Tibial nerve (tissue), 4 donors: ENCODE measurements at regions not wholly inside any gene's neighbourhood (a gene's known extent, or its start where the extent isn't known, plus 50 kb on each side); places are given as distances from the start of the nearest gene placed in this dataset.

Experiments used
- DNase-seq, 2 donors: peaks; one replicate each; pipeline ENCODE4 v3.0.0-alpha.2; 2019; ENCODE audit warnings: low spot score in 2 of 2
- H3K27ac ChIP-seq, 4 donors: fragments of 200-600 bp; sonication (generic) in 3 of 4; one replicate each; pipeline ENCODE4 v1.5.1; 2017 to 2019; ENCODE audit warnings: mild to moderate bottlenecking in 1 of 4
- H3K27me3 ChIP-seq, 2 donors: fragments of 200-600 bp; sonication (generic) in 1 of 2; one replicate each; pipeline versions ENCODE4 v1.5.1 to v1.6.0; 2017 to 2019
- H3K36me3 ChIP-seq, 3 donors: fragments of 200-600 bp; sonication (generic); one replicate each; pipeline ENCODE4 v1.5.1; 2018 to 2019
- H3K4me1 ChIP-seq, 4 donors: fragments of 200-600 bp; sonication (generic) in 3 of 4; one replicate each; pipeline ENCODE4 v1.5.1; 2017 to 2019
- H3K4me3 ChIP-seq, 4 donors: fragments of 200-600 bp; sonication (generic) in 3 of 4; one replicate each; pipeline ENCODE4 v1.5.1; 2017 to 2019; ENCODE audit warnings: mild to moderate bottlenecking in 1 of 4, moderate library complexity in 1 of 4
- H3K9me3 ChIP-seq, 4 donors: fragments of 200-600 bp; sonication (generic) in 3 of 4; one replicate each; pipeline ENCODE4 v1.5.1; 2017 to 2019
- CTCF ChIP-seq, 5 experiments: fragments of 200-600 bp in 3 of 5; fragments of 450-650 bp in 2 of 5; sonication (generic) in 3 of 5; IDR thresholded peaks; one replicate each; pipeline ENCODE4 v1.5.1; 2016 to 2019; ENCODE audit warnings: antibody characterized with exemption in 5 of 5, mild to moderate bottlenecking in 3 of 5, moderate library complexity in 2 of 5
- EP300 ChIP-seq, 2 donors: sonication (generic); formaldehyde crosslinking; IDR thresholded peaks; one replicate each; pipeline ENCODE4 v1.6.1; 2017; ENCODE audit warnings: antibody characterized with exemption in 2 of 2, mild to moderate bottlenecking in 1 of 2
- POLR2A ChIP-seq, 2 donors: fragments of 450-650 bp; IDR thresholded peaks; one replicate each; pipeline ENCODE4 v1.6.1; 2017; ENCODE audit warnings: antibody characterized with exemption in 2 of 2, mild to moderate bottlenecking in 2 of 2, moderate library complexity in 2 of 2
- WGBS, 2 donors: methylation state at CpG; one replicate each; pipeline ENCODE4 v1.1.5; 2018; 5-methylcytosine and 5-hydroxymethylcytosine counted together

DNA sequence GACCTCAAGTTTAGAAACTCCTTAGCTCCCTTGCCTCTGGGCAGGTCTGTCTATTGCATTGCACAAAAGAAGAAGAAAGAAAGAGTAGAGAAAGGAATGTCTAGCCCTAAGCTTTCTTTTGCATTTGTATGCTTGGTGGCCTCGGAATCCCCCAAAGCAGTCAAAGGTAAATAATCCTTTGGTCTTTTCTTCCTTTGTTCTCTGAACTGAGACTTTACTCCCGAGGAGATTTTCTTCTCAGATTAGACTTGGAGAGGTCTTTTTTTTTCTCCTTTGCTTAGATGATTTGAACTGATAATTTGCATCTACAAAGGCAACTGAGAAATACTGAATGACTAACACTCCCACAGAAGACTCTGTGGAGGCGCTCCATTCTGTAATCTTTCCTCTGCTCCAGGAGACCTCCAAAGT lies 93.2 kb downstream of the AKR1D1 start:
- Histone ChIP-seq H3K4me3 (no peak overlapping the region), H3K9me3 (peaks cover 0 to 18% (median 1%) of the 10 kb centered on the region in 4 donors), H3K4me1 (no peaks in the 10 kb centered on the region), H3K36me3 (no peaks in the 10 kb centered on the region), H3K27me3 (no peaks in the 10 kb centered on the region), H3K27ac (no peak overlapping the region)
- TF ChIP-seq EP300 (IDR thresholded peaks at IDR 0.05) (no peak), POLR2A (IDR thresholded peaks at IDR 0.05) (no peak), CTCF (IDR thresholded peaks at IDR 0.05) (no peak)
- no peak for DNase-seq
- WGBS, 2 donors = 43 to 57% methylated on average over 3 of the region's 3 CpGs

GRCh38 chr7:138170298-138170697 lies 94.0 kb downstream of the AKR1D1 start:
- Histone ChIP-seq H3K27ac (no peak overlapping the region), H3K4me3 (no peak overlapping the region), H3K36me3 (no peaks in the 10 kb centered on the region), H3K4me1 (no peaks in the 10 kb centered on the region), H3K9me3 (peaks cover 0 to 14% (median 2%) of the 10 kb centered on the region in 4 donors), H3K27me3 (no peaks in the 10 kb centered on the region)
- TF ChIP-seq POLR2A (IDR thresholded peaks at IDR 0.05) (no peak), EP300 (IDR thresholded peaks at IDR 0.05) (no peak), CTCF (IDR thresholded peaks at IDR 0.05) (no peak)
- no peak for DNase-seq
- WGBS, 2 donors = 52 to 55% methylated on average over 2 of the region's 2 CpGs

- Histone ChIP-seq H3K4me1 (no peaks in the 10 kb centered on the region), H3K36me3 (no peaks in the 10 kb centered on the region), H3K27ac (no peak overlapping the region), H3K27me3 (no peaks in the 10 kb centered on the region), H3K4me3 (no peak overlapping the region), H3K9me3 (peaks cover 0 to 7% (median 2%) of the 10 kb centered on the region in 4 donors)
- WGBS, 2 donors = 83 to 88% methylated on average over 7 of the region's 7 CpGs
- no peak for DNase-seq
- no peak for TF ChIP-seq CTCF (IDR thresholded peaks at IDR 0.05)
- no peak for TF ChIP-seq EP300 (IDR thresholded peaks at IDR 0.05)
- TF ChIP-seq POLR2A (IDR thresholded peaks at IDR 0.05) = no peak
Measured at GRCh38 chr7:138170959-138171703, 94.9 kb downstream of the AKR1D1 start.

GRCh38 chr7:138173548-138173947 lies 97.3 kb downstream of the AKR1D1 start:
- no peak for DNase-seq
- no peak overlapping the region for H3K27ac ChIP-seq
- TF ChIP-seq POLR2A (IDR thresholded peaks at IDR 0.05) (no peak), EP300 (IDR thresholded peaks at IDR 0.05) (no peak), CTCF (IDR thresholded peaks at IDR 0.05) (no peak)
- no peak overlapping the region for H3K4me3 ChIP-seq
- no peaks in the 10 kb centered on the region for H3K27me3 ChIP-seq
- H3K9me3 ChIP-seq = peaks cover 0 to 7% (median 2%) of the 10 kb centered on the region in 4 donors
- 95 to 97% methylated on average over 3 of the region's 3 CpGs for WGBS, 2 donors
- H3K36me3 ChIP-seq = no peaks in the 10 kb centered on the region
- no peaks in the 10 kb centered on the region for H3K4me1 ChIP-seq

GRCh38 chr7:138176060-138176459 lies 99.8 kb downstream of the AKR1D1 start:
- TF ChIP-seq CTCF (IDR thresholded peaks at IDR 0.05) (no peak), EP300 (IDR thresholded peaks at IDR 0.05) (no peak), POLR2A (IDR thresholded peaks at IDR 0.05) (no peak)
- no peak overlapping the region for H3K27ac ChIP-seq
- peaks cover 0 to 7% (median 2%) of the 10 kb centered on the region in 4 donors for H3K9me3 ChIP-seq
- no peaks in the 10 kb centered on the region for H3K4me1 ChIP-seq
- H3K36me3 ChIP-seq = no peaks in the 10 kb centered on the region
- no peaks in the 10 kb centered on the region for H3K27me3 ChIP-seq
- WGBS, 2 donors = 91 to 95% methylated on average over 5 of the region's 5 CpGs
- no peak overlapping the region for H3K4me3 ChIP-seq
- DNase-seq = no peak
